ENCODE measurements at regions not wholly inside any gene's neighbourhood (a gene's known extent, or its start where the extent isn't known, plus 50 kb on each side); places are given as distances from the start of the nearest gene placed in this dataset.
"Not testable (repeated sequence)": the region's sequence is repeated elsewhere in the genome, so short reads cannot be mapped to it uniquely, and the experiment has no call there.

DNA sequence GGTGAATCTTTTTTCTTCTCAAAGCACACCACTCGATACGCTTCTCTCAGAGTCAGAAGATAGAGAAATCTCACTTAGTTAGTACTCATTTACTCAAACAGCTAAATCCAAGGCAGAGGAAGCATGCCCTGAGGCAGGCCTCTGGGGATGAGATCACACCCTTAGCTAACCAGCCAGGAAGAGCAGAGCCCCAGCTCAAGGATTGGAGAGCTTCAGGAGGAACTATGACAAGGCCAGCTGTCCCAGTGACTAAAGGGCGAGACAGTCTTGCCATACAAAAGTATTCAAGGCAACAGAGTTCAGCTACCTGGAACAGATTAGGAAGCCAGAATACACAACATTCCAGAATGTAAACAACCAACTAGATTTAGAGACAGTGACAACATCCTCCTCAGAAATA lies 197.7 kb upstream of the CCDC196 start:
- DNase-seq: no peak

DNA sequence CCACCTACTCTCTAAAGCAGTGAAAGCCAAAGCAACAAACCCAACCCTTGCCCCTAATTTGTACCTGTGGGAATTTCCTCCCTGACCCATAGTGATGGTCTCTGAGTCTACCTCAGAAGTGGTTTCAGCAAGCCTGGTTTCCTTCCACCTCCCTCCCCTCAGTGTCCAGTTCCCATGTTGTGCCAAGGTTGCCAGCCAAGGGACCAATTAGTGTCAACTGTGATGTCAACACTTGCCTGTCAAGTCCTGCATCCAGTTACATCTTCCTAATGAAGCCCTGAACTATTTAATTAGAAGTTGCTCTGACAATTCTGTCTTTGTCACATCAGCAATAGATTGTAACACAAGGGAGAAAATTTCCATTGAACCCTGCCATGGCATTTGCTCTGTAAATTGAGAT lies 194.4 kb upstream of the CCDC196 start:
- no peak for DNase-seq

DNA sequence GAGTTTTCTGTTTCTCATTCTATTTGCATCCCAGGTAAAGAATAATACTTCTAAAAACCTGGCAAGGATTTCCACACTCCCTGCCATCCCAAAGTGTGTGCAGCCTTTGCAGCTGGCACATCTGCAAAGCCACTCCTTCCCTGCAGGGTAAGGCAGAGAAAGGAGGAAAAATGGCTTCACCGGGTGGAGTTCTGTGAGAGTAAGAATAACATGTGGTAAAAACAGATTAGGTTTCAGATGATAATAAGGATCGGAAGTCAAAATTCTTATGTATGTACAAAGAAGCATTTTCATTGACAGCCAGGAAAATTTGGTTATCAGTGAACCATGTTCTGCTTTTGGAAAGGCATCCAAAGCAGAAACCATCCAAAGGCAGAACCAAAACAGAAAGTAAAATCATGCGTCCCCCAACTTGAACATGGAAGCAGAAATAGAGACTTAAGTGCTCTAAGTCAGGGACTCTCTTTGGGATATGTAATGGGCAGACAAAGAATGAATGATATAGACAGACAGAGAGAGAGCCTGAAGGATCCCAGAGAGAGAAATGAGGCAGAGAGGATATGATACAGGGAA lies 192.6 kb upstream of the CCDC196 start:
- no peak for DNase-seq

DNA sequence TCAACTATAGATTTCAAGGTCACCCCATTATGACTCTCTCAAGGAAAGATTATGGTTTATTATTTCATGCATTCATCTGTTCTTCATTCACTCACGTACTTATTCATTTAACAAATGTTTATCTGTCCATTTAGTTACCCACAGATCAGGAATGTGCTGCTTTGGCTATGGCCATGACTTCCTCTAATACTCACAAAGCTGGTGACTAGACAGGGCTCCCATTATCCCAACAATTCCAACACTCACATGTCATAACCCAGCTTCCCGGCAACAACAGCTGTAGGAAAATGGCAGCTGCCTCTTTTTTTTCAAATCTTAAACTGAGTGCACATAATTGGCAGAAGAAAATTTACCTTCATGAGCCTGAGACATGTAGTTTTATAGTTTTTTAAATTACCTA lies 190.8 kb upstream of the CCDC196 start:
- no peak for DNase-seq

DNA sequence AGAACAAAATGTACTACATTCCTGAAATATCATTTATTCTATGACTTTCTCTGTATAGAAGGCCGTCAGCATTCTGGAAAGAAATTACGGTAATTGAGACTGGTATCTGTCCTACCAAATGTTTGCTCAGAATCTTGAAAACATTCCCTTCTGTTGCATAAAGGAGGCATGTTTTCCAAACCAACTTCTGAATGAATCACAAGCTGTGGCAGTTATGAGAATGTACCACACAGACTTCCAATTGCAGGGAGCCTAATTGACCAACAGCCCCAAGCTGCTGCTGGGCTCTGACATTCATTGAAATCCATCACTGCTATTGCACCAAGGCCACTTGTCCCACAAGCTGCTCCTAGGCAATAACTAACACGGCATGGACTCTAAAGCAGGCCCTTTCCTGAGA lies 185.3 kb upstream of the CCDC196 start:
- no peak for DNase-seq

DNA sequence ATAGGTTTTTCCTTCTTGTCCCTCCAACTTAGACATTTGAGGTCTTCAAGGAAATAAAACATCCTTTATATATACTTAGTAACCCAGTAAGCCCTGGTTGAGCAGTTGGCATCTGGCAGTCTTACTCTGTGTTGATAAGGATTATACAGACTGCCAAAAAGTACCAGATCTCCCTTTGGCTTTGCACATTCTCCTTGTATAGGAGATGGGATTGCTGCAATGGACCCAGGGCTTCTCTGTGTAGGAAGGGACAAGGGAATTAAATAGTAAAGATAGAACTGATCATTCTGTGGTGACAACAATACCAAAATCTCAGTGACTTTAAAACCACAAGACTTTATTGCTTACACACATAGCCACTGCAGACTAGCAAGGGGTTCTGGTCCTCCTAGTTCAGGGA lies 180.1 kb upstream of the CCDC196 start:
- DNase-seq: no peak

DNA sequence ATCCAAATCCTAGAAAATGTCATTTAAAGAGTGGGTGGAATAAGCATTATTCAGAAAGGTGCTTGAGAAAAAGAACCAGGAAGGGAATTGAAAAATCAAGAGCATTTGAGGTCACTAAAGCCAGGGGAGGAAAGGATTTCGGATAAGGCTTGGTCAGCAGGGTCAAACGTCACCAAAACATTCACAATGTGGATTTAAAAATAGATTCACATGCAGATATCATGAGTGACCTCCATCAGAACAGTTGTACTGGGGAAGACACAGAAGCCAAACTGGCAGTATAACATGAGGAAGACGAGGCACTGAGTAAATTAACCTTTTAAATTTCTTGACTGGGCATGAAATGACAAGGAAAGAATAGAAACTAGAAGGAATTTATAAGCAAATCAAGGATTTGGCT lies 175.1 kb upstream of the CCDC196 start:
- no peak for DNase-seq

DNA sequence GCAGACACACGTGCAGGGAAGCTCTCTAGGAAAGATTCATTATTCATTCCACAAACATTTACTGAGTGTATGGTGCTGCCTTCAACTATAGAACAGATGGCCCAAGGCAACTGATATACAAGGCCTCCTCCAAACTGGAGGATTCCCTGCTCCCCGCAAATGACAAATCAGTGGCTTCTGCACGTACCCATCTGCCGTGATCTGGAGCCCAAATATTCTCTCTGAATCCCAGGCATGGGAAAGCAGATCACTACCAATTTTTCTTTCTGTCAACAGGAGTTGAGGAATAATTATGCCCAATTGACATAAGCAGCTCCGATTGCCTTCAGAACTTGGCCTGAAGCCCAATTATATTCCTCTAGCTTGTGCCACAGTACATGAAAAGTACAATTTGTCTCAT lies 174.2 kb upstream of the CCDC196 start:
- peak in 1 of 14 donors; percentile 4 for DNase-seq

DNA sequence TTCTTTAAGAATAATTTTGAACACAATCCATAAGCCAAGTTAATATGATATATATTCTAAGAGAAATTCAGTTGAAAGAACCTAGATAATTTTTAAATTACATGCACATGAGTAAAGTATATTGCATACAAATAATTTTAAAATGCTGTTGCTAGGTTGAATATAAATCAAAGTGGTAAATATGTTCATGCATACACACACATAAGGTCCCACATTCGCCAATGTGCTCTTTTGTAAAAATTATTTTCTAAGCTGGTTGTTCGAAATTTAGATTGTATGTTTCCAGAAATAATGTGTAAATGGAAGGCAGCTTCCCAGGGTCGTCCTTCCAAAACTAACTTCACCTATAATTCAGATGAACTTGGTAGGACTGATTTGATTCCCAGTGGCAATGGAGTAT lies 173.7 kb upstream of the CCDC196 start:
- no peak for DNase-seq

DNA sequence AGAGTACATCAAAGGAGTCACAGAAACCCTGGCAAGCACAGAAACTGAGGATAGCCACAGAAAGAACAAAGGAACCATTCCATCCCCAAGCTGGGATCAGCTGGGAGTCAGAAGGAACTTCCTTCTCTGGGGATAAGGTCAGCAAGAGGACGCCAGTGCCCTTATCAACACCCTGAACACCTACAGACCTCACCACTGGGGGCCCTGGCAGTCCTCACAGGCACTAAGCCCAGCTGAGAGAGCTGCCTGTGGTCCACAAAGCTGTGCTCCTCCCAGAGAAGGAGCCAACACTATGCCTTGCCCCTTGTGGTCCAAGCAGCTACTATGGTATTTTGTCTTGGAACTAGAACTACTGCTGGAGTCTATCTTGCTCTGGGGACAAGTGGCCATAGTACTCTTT lies 171.1 kb upstream of the CCDC196 start:
- no peak for DNase-seq

DNA sequence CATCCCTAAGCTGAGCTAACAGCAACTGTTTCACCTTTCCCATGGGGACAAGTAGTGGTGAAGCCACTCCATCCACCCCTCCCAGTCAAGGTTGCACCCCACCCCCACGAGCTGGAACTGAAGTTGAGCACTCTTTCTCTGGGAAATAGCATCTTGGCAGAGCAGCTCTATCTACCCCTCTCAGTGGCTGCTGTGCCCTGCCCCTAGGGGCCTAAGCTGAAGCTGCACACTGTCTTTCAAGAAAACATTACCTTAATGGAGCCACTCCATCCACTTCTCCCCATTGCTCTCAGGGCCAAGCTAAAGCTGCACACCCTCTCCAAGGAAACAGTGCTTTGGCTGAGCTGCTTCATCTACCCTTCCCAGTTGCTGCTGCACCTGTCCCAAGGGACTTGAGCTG lies 170.6 kb upstream of the CCDC196 start:
- DNase-seq: no peak

DNA sequence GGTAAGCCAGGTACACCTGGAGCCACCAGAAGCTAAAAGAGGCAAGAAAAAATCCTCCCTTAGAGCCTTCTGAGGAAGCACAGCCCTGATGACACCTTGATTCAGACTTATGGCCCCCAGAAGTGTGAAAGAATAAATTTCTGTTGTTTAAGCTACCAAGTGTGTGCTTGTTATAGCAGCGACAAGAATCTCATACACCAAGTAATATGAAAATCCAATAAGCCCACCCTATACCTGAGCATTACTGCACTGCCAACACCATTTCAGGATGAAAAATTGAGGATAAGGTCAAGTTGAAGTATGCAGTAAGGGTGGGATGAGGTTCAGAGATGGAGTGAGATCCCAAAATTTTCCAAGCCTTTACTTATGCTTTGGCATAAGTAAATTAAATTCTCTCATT lies 163.6 kb upstream of the CCDC196 start:
- DNase-seq: no peak

DNA sequence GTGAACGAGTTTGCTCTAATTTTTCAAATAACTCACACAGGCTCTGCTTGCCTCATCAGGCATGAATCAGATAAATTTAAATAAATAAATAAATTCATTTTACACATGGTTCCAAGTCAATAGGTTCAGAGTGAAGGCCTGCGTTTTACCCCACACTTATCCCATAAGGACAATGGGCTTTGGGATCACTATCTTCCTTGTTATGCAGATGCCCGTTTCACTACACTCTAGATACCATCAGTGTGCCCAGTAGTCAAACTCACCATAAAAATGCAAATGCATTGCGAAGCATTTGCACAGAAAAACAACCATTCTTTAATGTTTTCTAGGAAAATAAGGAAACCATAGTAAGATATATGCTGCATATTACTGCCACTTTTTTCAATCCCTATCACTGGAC lies 155.9 kb upstream of the CCDC196 start:
- no peak for DNase-seq

DNA sequence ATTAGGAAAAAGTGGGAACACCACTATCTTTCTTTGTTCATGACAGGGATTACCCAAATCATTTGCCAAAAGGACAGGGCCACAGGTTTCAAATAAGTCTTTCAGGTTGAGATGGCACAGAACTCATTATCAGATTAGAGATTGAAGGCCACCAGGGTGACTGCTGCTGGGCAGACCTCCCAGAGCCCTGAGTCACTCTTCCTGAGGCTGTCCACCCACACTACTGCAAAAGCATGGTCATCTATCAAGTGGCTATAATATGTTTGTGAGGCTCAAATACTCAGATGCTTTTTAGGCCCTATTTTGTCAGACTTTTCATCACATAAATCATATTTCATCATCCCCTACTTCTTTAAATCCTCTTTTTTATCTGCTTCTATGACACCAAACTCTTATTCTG lies 155.3 kb upstream of the CCDC196 start:
- no peak for DNase-seq

DNA sequence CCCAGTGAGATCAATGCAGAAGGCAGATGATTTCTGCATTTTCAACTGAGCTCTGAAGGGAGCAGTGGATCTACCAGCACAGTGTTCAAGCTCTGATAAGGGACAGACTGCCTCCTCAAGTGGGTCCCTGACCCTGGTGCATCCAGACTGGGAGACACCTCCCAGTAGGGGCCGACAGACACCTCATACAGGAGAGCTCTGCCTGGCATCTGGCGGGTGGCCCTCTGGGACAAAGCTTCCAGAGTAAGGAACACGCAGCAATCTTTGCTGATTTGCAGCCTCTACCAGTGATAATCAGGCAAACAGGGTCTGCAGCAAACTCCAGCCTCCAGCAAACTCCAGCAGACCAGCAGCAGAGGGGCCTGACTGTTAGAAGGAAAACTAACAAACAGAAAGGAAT lies 152.9 kb upstream of the CCDC196 start:
- DNase-seq: not testable (repeated sequence)

DNA sequence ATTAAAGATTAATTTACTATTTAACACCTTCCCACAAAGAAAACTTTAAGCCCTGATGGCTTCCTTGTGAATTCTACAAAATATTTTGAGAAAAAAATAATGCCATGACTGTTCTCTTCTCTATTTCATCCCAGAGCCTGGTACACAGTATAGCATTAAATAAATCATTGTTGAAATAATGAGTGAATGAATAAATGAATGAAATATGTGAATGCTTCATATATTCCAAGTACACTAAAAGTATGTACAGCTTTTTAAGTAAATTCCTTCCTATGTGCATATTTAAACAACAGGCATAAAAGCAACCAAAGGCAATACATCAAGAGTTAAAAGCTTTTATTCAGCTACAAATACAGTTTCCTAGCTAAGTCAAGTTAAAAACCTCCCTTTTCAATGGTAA lies 144.9 kb upstream of the CCDC196 start:
- no peak for DNase-seq

DNA sequence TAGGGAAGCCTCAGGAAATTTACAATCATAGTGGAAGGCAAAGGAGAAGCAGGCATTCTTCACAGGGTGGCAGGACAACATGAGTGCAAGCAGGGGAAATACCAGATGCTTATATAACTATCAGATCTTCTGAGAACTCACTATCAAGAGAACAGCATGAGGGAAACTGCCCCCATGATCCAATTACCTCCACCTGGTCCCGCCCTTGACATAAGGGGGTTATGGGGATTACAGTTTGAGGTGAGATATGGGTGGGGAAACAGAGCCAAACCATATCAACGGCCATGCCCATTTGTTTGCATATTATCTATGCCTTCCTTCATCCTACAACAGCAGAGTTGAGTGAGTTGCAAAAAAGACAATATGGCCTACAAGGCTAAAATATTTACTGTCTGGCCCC lies 140.2 kb upstream of the CCDC196 start:
- DNase-seq: no peak

DNA sequence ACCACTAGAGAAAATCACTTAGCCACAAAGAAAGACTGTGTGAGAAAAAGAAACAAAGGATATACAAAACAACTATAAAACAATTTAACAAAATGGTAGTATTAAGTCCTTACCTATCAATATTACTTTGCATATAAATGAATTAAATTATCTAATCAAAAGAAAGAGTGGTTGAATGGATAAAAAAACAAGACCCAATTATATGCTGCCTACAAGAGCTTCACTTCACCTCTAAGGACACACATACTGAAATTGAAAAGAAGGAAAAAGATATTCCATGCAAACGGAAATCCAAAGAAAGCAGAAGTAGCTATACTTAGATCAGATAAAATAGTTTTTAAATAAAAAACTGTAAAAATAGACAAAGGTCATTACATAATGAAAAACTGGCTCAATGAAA lies 134.9 kb upstream of the CCDC196 start:
- DNase-seq: no peak

DNA sequence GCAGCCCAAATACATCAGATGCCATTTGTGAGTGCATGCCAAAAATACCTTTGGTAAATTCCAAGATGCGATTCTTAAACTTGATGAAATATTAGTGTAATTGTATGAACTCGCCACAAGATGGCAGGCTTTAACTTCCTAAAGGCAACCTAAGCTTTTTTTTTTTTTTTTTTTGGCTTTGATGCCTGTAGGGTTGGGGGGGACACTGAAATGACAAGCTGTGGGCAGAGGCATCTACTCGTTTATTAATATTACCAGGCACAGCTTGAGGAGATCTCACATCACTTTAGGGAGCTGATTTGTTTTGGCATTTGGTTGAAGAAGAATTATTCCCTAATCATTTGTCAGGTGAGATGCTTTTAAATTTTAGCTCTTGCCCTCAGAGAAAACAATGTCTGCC lies 126.7 kb upstream of the CCDC196 start:
- DNase-seq: peak in 1 of 14 donors; percentile 66

DNA sequence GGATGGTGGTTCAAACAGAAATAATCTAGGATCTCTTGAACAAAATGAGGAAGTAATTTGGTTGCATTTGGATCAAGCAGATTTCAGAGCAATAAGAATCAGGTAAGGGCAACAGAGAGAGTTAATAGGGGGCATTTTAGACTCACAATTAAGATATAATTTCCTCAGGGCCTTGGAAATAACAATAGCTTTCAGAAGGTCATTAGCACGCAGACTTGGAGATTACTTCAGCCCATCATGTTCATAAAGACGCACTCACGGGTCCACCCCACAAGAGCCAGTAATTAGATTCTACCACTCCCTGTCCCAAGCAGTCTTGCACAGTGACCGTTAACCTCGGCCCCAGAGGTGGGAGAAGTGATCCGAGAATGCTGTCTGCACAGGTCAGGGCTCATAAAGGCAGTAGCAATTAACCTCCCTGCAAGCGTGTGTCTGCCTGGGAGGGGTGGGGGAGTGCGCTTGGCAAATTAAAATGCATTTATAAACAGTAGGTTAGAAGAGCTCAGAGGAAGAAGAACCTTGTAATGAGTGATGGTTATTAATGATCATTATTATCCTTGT lies 125.7 kb upstream of the CCDC196 start:
- DNase-seq: no peak

DNA sequence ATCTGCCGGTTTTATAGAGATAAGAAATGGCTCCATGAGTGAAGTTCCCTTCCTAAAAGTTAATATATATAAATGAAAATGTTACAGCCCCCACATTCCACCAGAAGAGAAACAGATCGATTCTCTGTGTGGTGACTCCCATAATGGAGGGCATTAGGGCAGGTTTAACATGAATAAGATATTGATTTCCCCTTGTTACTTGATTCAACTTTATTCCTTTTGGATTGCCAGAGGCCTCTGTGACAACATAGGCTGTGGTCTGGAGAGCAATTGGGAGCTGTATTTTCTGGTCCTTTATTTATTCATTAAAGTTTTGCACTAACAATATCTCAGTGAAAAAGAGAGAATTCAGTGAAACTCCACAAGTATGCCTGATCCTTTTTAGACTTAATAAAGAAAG lies 125.2 kb upstream of the CCDC196 start:
- no peak for DNase-seq

DNA sequence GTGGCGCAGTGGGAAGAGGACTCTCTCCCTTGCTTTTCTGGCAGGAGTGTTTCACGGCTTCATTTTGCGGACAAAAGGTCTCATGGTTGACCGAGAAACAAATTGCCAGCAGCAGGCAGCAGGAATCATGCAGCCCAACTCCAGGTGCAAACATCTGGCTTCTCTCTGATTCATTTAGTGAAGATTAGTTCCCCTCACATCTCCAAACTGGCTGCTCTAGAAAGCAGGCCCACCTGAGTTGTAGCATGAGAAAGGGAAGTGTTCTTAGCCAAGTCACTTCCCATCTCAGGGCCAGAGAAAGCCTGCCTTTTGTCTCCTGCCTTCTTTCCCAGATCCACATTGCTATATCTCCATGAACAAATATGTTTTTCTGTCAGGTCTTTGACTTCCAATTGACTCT lies 120.8 kb upstream of the CCDC196 start:
- DNase-seq: no peak

DNA sequence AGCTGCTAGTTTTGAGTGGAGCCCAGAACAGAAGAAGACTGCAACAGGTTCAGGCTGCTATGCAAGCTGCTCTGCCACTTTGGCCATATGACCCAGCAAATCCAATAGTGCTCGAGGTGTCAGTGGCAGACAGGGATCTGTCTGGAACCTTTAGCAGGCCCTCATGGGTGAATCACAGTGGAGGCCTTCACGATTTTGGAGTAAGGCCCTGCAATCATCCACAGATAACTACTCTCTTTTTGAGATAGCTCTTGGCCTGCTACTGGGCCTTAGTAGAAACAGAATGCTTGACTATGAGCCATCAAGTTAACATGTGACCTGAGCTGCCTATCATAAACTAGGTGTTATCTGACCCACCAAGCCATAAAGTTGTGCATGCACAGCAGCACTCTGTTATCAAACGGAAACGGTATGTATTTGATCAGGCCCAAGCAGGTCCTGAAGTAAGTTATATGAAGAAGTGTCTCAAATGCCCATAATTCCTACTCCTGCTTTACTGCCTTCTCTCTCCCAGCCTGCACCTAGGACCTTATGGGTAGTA lies 116.9 kb upstream of the CCDC196 start:
- no peak for DNase-seq

DNA sequence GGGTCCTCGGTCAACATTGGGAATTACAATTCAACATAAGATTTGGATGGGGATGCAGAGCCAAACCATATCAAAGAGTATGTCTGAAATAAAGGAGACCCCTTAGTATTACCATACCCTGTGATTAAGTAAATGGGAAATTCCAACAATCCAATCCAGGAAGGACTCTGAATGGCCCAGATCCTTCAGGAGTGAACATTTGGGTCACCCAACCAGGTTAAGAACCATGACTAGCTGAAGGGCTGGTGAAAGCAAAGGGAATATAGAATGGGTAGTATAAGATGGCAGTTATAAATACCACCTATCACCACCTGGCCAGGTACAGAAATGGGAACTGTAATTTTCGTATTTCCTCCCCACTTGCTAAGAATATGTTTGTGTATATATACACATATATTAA lies 114.4 kb upstream of the CCDC196 start:
- no peak for DNase-seq
